Ramos (cell line): ENCODE measurements at regions not wholly inside any gene's neighbourhood (a gene's known extent, or its start where the extent isn't known, plus 50 kb on each side); places are given as distances from the start of the nearest gene placed in this dataset.

Experiments
- in situ Hi-C: fragments of 300-500 bp; cut with MboI; formaldehyde crosslinking; loops from one replicate; pipeline ENCODE4 v1.14.3; 2022; ENCODE audit warnings: low sequenced_read_pairs; ENCODE audit not compliant: unreplicated experiment

- in situ Hi-C loops, result no loop called here
Measured at GRCh38 chr2:180507028-180507427, 473.4 kb upstream of the UBE2E3 start.

- in situ Hi-C loops, result no loop called here
Measured at GRCh38 chr2:180505203-180505602, 475.2 kb upstream of the UBE2E3 start.

DNA sequence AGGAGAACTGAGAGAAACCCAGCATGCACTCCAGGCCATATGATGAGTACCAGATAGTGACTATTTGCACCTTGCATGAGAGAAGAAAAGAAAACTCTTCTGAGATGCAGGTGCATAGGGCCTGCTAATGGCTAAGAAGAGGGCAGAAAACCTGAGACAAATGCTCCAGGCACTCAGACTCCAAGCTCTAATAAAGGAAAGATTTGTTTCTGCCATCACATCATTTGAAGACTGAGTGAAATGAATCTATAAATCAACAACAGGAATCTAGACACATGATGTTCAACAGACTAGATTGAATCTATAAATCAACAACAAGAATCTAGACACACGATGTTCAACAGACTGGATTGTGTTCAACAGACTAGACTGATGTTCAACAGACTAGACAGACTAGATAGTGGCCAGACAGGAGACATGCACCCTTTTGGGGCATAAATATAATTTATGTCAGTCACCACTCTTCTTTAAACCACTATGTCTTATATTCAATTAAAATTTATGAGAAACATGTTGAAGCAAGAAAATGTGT is 482.7 kb upstream of the UBE2E3 start:
- in situ Hi-C loops, result no loop called here

- in situ Hi-C loops, result no loop called here
Measured at GRCh38 chr2:180495606-180496005, 484.8 kb upstream of the UBE2E3 start.

GRCh38 chr2:180494286-180494685 is 486.1 kb upstream of the UBE2E3 start:
- in situ Hi-C loops, result no loop called here

- in situ Hi-C loops, result no loop called here
Measured at GRCh38 chr2:180482696-180483095, 475.6 kb upstream of the CWC22 start.

DNA sequence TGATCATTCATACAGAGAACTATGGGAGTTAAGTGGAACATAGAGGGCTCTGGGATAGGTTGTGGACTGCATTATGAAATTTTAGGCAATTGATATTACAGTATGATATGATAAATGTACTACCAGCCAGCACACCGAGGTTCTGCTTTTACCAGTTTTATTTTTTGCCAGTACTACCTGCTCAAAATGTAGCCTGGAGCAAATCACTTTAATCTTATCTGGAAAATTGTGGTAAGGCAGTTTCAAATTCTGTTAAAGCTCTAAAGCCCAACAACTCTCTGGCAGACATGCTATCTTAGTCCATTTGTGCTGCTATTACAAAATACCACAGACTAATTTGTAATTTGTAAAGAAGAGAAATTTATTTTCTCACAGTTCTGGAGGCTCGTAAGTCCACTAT is 474.9 kb upstream of the CWC22 start:
- in situ Hi-C loops, result no loop called here

- in situ Hi-C loops, result no loop called here
Measured at GRCh38 chr2:180478883-180479282, 471.8 kb upstream of the CWC22 start.

DNA sequence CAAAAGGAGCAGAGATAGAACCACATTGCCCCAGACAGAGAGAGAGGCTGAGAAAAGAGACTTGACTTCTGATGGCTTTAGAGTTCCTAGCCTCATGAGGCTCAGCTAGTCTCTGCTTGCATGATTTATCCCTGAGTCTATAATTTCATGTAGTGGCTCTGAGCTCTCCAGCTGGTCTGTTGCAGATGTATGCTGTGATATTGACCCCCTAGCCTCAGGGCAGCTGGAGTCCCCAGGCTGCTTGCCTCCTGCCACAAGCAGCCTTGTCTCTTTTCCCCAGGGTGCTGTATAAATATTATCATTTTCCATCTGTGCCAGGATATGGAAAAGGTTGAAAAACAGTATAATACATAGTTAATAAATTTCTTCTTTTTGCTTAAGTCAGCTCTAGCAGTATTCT is 467.6 kb upstream of the CWC22 start:
- in situ Hi-C loops, result no loop called here

DNA sequence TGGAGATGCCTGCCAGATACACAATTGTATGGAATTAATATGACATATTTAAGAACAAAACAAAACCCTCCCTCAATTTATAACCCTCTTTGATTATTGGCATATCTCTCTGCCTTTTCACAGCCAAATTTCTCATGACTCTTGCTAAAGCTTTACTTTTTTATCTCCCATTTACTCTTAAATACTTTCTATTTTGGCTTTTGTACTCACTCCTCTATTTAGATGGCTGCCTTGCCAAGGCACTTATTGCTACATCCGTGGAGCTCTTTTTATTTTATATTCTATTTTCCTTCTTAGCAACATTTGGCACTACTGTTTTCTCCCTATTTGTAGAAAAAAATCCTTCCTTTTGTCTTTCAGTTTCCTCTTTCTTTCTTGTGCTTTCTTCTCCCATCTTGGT is 466.4 kb upstream of the CWC22 start:
- in situ Hi-C loops, result no loop called here

- in situ Hi-C loops, result no loop called here
Measured at GRCh38 chr2:180472133-180472532, 465.0 kb upstream of the CWC22 start.

DNA sequence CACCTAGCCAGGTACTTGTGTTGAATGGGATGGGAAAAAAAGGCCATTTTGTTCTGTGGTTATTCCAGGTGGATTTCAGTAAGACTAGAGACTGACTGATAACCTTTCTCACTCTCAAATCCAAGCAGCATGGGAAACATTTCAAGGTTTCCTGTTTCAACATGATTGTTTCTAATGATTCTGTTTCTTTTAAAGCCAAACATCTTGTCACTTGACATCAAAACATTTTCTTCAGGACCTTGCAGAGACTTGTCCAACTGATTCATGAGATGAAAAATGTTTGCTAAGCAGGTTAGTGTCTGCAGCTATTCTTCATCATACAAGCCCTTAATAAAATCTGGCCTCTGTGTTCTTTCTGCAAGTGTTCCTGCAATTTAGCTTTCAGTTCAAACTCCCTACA is 456.5 kb upstream of the CWC22 start:
- in situ Hi-C loops, result no loop called here

DNA sequence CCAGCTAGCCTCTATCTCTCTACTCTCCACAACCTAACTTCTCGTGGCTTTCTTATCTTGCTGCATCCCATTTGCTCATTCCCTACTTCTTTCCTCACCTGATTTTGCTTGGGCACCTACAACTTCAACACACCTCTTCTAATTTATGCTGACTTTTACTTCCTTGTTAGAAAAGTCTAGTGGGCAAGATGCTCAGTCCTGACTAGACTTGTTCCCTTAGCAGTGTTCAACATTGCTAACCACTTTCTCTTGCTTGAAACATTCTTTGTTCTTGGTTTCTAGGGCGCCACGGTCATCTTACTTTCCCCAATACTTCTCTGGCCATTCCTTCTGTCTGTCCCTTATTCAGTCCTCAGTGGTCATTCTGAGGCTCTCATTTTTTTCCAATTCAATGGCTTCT is 454.7 kb upstream of the CWC22 start:
- in situ Hi-C loops, result no loop called here

- in situ Hi-C loops, result no loop called here
Measured at GRCh38 chr2:180456801-180457200, 449.7 kb upstream of the CWC22 start.

DNA sequence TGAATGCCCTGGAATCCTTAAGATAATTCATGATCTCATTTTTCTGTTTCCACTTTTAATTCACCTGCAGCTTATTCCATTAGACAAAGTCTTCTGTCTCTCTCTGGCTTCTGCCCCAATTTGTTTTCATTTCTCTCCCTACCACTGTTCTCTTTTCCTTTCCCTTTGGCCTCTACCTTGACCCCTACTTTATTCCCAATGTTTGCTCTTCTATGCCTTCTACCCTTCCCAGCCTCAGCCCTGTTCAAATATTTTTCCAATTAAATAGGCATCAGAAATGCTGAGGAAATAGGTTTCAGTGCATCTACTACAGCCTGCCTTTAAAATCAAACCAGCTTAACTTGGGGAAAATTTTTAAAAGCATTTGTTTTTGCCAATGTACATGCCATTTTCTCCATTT is 443.7 kb upstream of the CWC22 start:
- in situ Hi-C loops, result no loop called here

DNA sequence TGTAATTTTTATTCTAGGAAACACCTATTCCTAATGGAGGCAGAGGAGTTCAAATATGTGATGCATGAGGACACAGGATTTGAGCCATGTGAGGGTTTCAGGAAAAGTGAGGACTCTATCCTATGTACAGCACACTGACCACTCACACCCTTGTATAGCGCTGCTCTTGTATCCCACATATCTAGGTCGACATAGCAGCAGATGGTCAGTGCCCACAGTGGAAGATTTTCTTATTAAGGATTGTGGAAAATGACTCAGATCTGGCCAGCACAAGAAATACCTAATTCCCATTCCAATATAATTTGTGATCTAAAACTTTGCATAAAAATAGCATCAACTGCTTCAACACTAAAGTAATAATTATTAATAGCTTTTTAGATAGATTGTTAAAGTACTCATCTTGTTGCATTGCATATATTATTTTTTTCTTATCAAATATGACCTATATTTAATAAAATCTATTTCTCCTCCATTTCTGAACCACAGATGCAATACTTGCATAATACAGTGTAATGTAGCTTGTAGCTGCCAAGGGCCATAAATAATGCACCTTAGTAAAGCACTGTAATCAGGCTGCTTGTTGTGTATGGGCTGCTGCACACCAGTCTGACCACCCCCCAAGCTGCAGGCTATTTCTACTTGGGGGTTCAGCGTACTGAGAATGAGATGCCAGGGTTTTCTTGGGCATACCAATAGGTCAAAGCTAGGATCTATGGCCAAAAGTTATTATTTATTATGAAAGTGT is 442.2 kb upstream of the CWC22 start:
- in situ Hi-C loops, result no loop called here

DNA sequence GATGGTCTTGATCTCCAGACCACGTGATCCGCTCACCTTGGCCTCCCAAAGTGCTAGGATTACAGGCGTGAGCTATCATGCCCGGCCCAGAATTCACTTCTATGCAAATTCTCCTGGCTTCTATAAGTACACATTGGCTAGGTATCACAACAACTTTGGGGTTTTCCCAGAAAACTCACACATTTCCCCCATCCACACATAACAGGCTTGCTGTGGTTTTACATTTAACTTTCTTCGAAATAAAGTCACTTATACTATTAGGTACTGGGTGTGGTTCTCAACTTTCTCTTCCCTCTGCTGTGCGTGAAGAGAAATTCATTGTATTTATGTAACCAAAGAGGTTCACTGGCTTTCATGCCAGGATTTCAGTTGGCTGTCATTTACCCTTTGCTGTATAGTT is 439.4 kb upstream of the CWC22 start:
- in situ Hi-C loops, result no loop called here

- in situ Hi-C loops, result no loop called here
Measured at GRCh38 chr2:180443888-180444287, 436.8 kb upstream of the CWC22 start.

- in situ Hi-C loops, result no loop called here
Measured at GRCh38 chr2:180442860-180443644, 436.0 kb upstream of the CWC22 start.

- in situ Hi-C loops, result no loop called here
Measured at GRCh38 chr2:180419212-180419611, 412.1 kb upstream of the CWC22 start.

- in situ Hi-C loops, result no loop called here
Measured at GRCh38 chr2:180416627-180417026, 409.5 kb upstream of the CWC22 start.

DNA sequence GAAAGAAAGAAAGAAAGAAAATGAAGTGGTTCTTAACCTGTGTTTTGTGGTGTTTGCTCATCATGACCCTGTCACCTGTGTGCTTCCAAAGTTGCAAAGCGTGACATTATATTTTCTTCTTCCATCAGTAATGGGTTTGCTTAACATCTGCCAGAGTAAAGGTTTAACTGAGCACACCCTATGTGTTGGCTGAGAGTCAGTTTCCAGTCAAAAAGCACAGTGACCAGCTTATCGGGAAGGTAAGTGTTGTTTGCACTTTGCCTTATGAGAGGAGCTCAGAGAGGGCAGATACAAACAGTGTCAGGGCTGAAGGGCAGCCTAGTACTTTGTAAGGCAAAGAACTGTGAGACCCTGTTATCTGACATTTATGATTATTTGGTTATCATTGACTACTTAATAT is 406.2 kb upstream of the CWC22 start:
- in situ Hi-C loops, result no loop called here
